HCT116 (cell line): ENCODE measurements at regions not wholly inside any gene's neighbourhood (a gene's known extent, or its start where the extent isn't known, plus 50 kb on each side); places are given as distances from the start of the nearest gene placed in this dataset.

Experiments used
- ATAC-seq: fragments of 200-7000 bp; cut with Tn5 transposase; 2 replicates; pipeline ENCODE4 v1.9.1; 2020; ENCODE audit warnings: mild to moderate bottlenecking, moderate library complexity
- BruUV-seq: library from RNA; stranded (reverse); fragments of 400-500 nt; replicated peaks from 2 replicates; lab custom pipeline; 2021; lab: Mats Ljungman, UMichigan
- CTCF ChIA-PET: fragments of 300-600 bp; sonication (Branson Sonifier 250); formaldehyde crosslinking; loops from one replicate; lab custom pipeline; 2021; ENCODE audit warnings: antibody characterized with exemption; lab: Charles Lee
- POLR2A ChIA-PET: fragments of 300-600, 350-600 bp; sonication (Branson Sonifier 250); formaldehyde crosslinking; loops from one replicate; lab custom pipeline; 2021; ENCODE audit warnings: antibody characterized with exemption; lab: Charles Lee
- RAD21 ChIA-PET, 2 experiments: fragments of 300-600 bp; sonication (Branson Sonifier 250); formaldehyde crosslinking; loops; one replicate each; lab custom pipeline; 2023; ENCODE audit warnings: low total read pairs in 2 of 2; ENCODE audit not compliant: uncharacterized antibody in 2 of 2, unreplicated experiment in 2 of 2, low non-redundant PET in 1 of 2; lab: Charles Lee
- DNase-seq: peaks from one replicate; pipeline ENCODE4 v3.0.0-alpha.2; 2010; ENCODE audit warnings: low read depth, low spot score
- H2AFZ ChIP-seq: fragments of 200-600 bp; shearing (Covaris generic), sonication (generic); 2 replicates; pipeline ENCODE4 v1.6.1; 2017; ENCODE audit warnings: low read depth, mixed run types, mixed read lengths, antibody characterized with exemption, low read length; ENCODE audit not compliant: poor library complexity, severe bottlenecking
- H3K27ac ChIP-seq: 2 replicates; pipeline ENCODE4 v1.5.1; 2012; ENCODE audit warnings: low read depth, low read length
- H3K27me3 ChIP-seq: fragments of 200-600 bp; sonication (generic); 2 replicates; pipeline ENCODE4 v1.6.1; 2016; ENCODE audit warnings: mixed run types, low read length, mixed read lengths; ENCODE audit not compliant: insufficient read depth
- H3K36me3 ChIP-seq, 2 experiments: fragments of 200-500 bp in 1 of 2; fragments of 200-600 bp in 1 of 2; sonication (Bioruptor generic) in 1 of 2; sonication (generic) in 1 of 2; 2 replicates each; pipeline versions ENCODE4 v1.5.1 to v1.6.1; 2014 to 2016; ENCODE audit warnings: low read length in 2 of 2, inconsistent platforms in 1 of 2, mixed read lengths in 1 of 2, mixed run types in 1 of 2; ENCODE audit not compliant: insufficient read depth in 2 of 2, control insufficient read depth in 1 of 2
- H3K4me1 ChIP-seq, 2 experiments: fragments of 200-600 bp in 1 of 2; sonication (generic) in 1 of 2; 2 replicates each; pipeline versions ENCODE4 v1.5.1 to v1.6.1; 2012 to 2017; ENCODE audit warnings: low read length in 2 of 2, inconsistent platforms in 1 of 2, mild to moderate bottlenecking in 1 of 2, mixed read lengths in 1 of 2, mixed run types in 1 of 2, moderate library complexity in 1 of 2; ENCODE audit not compliant: insufficient read depth in 2 of 2, control insufficient read depth in 1 of 2
- H3K4me2 ChIP-seq: fragments of 200-600 bp; sonication (generic); 2 replicates; pipeline ENCODE4 v1.6.1; 2017; ENCODE audit warnings: mixed run types, low read length, mixed read lengths
- H3K4me3 ChIP-seq, 2 experiments: fragments of 200-600 bp in 1 of 2; sonication (generic) in 1 of 2; replicated peaks in 1 of 2; 2 replicates each; pipeline ENCODE4 v1.5.1; 2011 to 2016; ENCODE audit warnings: low read length in 2 of 2, control low read depth in 1 of 2, low read depth in 1 of 2, mild to moderate bottlenecking in 1 of 2, mixed read lengths in 1 of 2, mixed run types in 1 of 2
- H3K79me2 ChIP-seq: fragments of 200-600 bp; sonication (generic); 2 replicates; pipeline ENCODE4 v1.6.1; 2017; ENCODE audit warnings: mild to moderate bottlenecking, mixed run types, low read length, moderate library complexity, mixed read lengths; ENCODE audit not compliant: insufficient read depth
- H3K9ac ChIP-seq: fragments of 200-600 bp; sonication (generic); 2 replicates; pipeline ENCODE4 v1.6.1; 2016; ENCODE audit warnings: low read length, mixed read lengths
- H3K9me2 ChIP-seq: fragments of 200-600 bp; sonication (generic), shearing (Covaris generic); 2 replicates; pipeline ENCODE4 v1.6.1; 2017; ENCODE audit warnings: mixed run types, mild to moderate bottlenecking, moderate library complexity; ENCODE audit not compliant: insufficient read depth
- H3K9me3 ChIP-seq, 2 experiments: fragments of 200-500 bp in 1 of 2; fragments of 200-600 bp in 1 of 2; sonication (Bioruptor generic) in 1 of 2; sonication (generic) in 1 of 2; 2 replicates each; pipeline ENCODE4 v1.6.1; 2014 to 2017; ENCODE audit warnings: low read length in 2 of 2, mixed read lengths in 2 of 2, inconsistent platforms in 1 of 2, low read depth in 1 of 2, mild to moderate bottlenecking in 1 of 2, mixed run types in 1 of 2, moderate library complexity in 1 of 2; ENCODE audit not compliant: control insufficient read depth in 1 of 2, insufficient read depth in 1 of 2
- H4K20me1 ChIP-seq: fragments of 200-600 bp; sonication (generic), shearing (Covaris generic); 2 replicates; pipeline ENCODE4 v1.6.1; 2017; ENCODE audit warnings: mixed run types, mild to moderate bottlenecking, moderate library complexity; ENCODE audit not compliant: insufficient read depth
- CTCF ChIP-seq, 3 experiments: fragments of 200-600 bp in 1 of 3; sonication (generic) in 1 of 3; IDR thresholded peaks in 2 of 3; conservative IDR thresholded peaks in 1 of 3; 2 replicates each; pipeline ENCODE4 v1.5.1; 2012 to 2017; ENCODE audit warnings: low read depth in 2 of 3, low read length in 2 of 3, antibody characterized with exemption in 1 of 3, borderline replicate concordance in 1 of 3, control low read depth in 1 of 3, mild to moderate bottlenecking in 1 of 3, mixed read lengths in 1 of 3, mixed run types in 1 of 3, moderate library complexity in 1 of 3; ENCODE audit not compliant: insufficient read depth in 1 of 3
- EGR1 ChIP-seq: IDR thresholded peaks from 2 replicates; pipeline ENCODE4 v1.6.1; 2012; ENCODE audit warnings: low read depth
- ELF1 ChIP-seq: IDR thresholded peaks from 2 replicates; pipeline ENCODE4 v1.6.1; 2012; ENCODE audit warnings: low read depth, borderline replicate concordance
- EZH2 ChIP-seq: fragments of 200-600 bp; sonication (generic); IDR thresholded peaks from 2 replicates; pipeline ENCODE4 v1.6.1; 2017; ENCODE audit warnings: antibody characterized with exemption, mixed run types
- FOSL1 ChIP-seq: IDR thresholded peaks from 2 replicates; pipeline ENCODE4 v1.6.1; 2012; ENCODE audit warnings: low read depth
- JUND ChIP-seq: IDR thresholded peaks from 2 replicates; pipeline ENCODE4 v1.6.1; 2012
- POLR2AphosphoS5 ChIP-seq: IDR thresholded peaks from 2 replicates; pipeline ENCODE4 v1.6.1; 2011; ENCODE audit warnings: mild to moderate bottlenecking, low read depth, low read length, moderate library complexity
- RAD21 ChIP-seq: IDR thresholded peaks from 2 replicates; pipeline ENCODE4 v1.6.1; 2012; ENCODE audit warnings: low read depth, mild to moderate bottlenecking
- REST ChIP-seq: IDR thresholded peaks from 2 replicates; pipeline ENCODE4 v1.6.1; 2012; ENCODE audit warnings: low read depth
- SRF ChIP-seq: IDR thresholded peaks from 2 replicates; pipeline ENCODE4 v1.6.1; 2012; ENCODE audit warnings: low read depth
- TCF7L2 ChIP-seq: IDR thresholded peaks from 2 replicates; pipeline ENCODE4 v1.7.0; 2011; ENCODE audit warnings: borderline replicate concordance, inconsistent platforms; ENCODE audit not compliant: insufficient read depth, insufficient read length; ENCODE audit errors: extremely low read depth
- ZBTB33 ChIP-seq: IDR thresholded peaks from 2 replicates; pipeline ENCODE4 v1.6.1; 2011; ENCODE audit warnings: mild to moderate bottlenecking, low read length, moderate library complexity; ENCODE audit not compliant: insufficient replicate concordance; ENCODE audit errors: extremely low read depth
- ZFX ChIP-seq: fragments of 450-650 bp; IDR thresholded peaks from 2 replicates; pipeline ENCODE4 v1.6.1; 2017
- intact Hi-C: fragments of 100-400 bp; cut with micrococcal nuclease; formaldehyde crosslinking; loops from 2 replicates; pipeline ENCODE4 v1.10.0; 2022
- TF ChIP-seq, protein P1 (sequence below): IDR thresholded peaks from 2 replicates; pipeline ENCODE4 v1.6.1; 2012

DNA sequence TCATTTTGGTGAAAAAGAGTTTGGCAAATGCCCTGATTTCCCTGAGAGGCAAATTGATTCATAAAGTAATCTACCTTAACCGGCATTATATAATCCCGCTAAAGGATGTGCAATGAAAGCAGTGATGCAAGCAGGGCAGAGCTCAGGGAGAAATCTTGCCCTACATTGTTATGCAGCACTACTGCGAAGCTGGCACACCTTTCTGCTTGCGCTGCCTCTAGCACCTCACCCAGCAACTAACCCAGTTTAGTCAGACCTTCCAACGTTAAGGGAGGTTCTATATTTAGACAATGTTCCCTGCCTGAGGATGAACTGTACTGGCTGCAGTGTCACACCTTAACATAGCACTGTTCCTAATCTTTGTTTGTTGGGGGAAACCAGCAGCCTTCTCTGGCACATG lies 60.8 kb upstream of the CCDC196 start:
- no peaks in the 10 kb centered on the region for H3K79me2 ChIP-seq
- no peaks in the 10 kb centered on the region for H3K9me2 ChIP-seq
- H3K9me3 ChIP-seq, result no peaks in the 10 kb centered on the region
- DNase-seq (no peak), ATAC-seq (no peak)
- ChIA-PET POLR2A (no interaction called here), CTCF (interaction anchor here (0.9 kb wide), 1 partner anchor 22 kb away, joined by 3 read pairs; no protein-coding TSS in a partner anchor), RAD21 (no interaction called here)
- no peaks in the 10 kb centered on the region for H4K20me1 ChIP-seq
- no peaks in the 10 kb centered on the region for H3K4me1 ChIP-seq
- intact Hi-C loops, result no loop called here
- no peak overlapping the region for H3K4me3 ChIP-seq
- no peak overlapping the region for H3K9ac ChIP-seq
- no peak overlapping the region for H3K4me2 ChIP-seq
- no peaks in the 10 kb centered on the region for H3K27me3 ChIP-seq
- no peak for TF ChIP-seq SRF
- no peak for TF ChIP-seq EGR1
- no peak for TF ChIP-seq ELF1
- no peak for TF ChIP-seq RAD21
- TF ChIP-seq EZH2, result no peak
- TF ChIP-seq ZBTB33, result no peak
- BruUV-seq, result no TSS peak
- no peak overlapping the region for H2AFZ ChIP-seq
- no peaks in the 10 kb centered on the region for H3K36me3 ChIP-seq
- no peak overlapping the region for H3K27ac ChIP-seq

DNA sequence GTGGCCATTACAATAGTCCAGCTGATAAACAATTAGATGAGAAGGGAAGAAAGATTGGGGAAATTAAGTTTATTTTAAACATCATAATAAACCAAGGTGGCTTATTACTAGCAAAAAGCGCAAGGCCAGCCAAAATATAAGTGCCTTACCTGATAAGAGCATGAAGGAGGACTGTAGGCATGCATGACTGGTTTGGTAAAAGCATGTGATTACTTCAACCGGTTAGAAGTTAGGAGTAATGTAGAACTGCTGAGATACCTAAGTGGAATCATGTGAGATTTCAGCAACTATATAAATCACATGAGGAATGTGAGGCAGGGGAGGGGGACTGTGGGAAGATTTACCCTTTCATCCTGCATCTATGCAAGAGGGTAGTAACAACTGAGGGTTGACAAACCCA lies 59.7 kb upstream of the CCDC196 start:
- DNase-seq, result no peak
- H3K4me2 ChIP-seq, result no peak overlapping the region
- TF ChIP-seq REST, result no peak
- no peak for TF ChIP-seq CTCF (IDR thresholded peaks at IDR 0.05 in 2 of 3, conservative IDR thresholded peaks at IDR 0.05 in 1 of 3; ENCODE audit: borderline replicate concordance in 1 of 3, insufficient read depth in 1 of 3, low read depth in 2 of 3, low read length in 2 of 3)
- TF ChIP-seq FOSL1, result no peak
- no peak for TF ChIP-seq JUND
- TF ChIP-seq, protein P1, sequence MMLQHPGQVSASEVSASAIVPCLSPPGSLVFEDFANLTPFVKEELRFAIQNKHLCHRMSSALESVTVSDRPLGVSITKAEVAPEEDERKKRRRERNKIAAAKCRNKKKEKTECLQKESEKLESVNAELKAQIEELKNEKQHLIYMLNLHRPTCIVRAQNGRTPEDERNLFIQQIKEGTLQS, result no peak
- no peak for TF ChIP-seq TCF7L2
- no peak for TF ChIP-seq POLR2AphosphoS5
- TF ChIP-seq ELF1, result no peak
- no peak for TF ChIP-seq ZFX
- TF ChIP-seq, all 23 proteins: peak for 0
- Histone ChIP-seq H2AFZ (no peak overlapping the region), H3K9me3 (no peaks in the 10 kb centered on the region), H3K79me2 (no peaks in the 10 kb centered on the region), H3K4me1 (no peaks in the 10 kb centered on the region), H4K20me1 (no peaks in the 10 kb centered on the region), H3K9ac (no peak overlapping the region), H3K9me2 (no peaks in the 10 kb centered on the region), H3K27ac (no peak overlapping the region), H3K36me3 (no peaks in the 10 kb centered on the region), H3K4me3 (no peak overlapping the region), H3K27me3 (no peaks in the 10 kb centered on the region)
- BruUV-seq, result no TSS peak
- ChIA-PET CTCF (interaction anchor here (0.9 kb wide), 1 partner anchor 23 kb away, joined by 3 read pairs; no protein-coding TSS in a partner anchor), RAD21 (no interaction called here), POLR2A (no interaction called here)
- ATAC-seq, result no peak
- intact Hi-C loops, result no loop called here
